Ovary (tissue), 7 donors: ENCODE measurements at regions not wholly inside any gene's neighbourhood (a gene's known extent, or its start where the extent isn't known, plus 50 kb on each side); places are given as distances from the start of the nearest gene placed in this dataset.

Source experiments
- DNase-seq, 5 donors: peaks; one replicate each; pipeline ENCODE4 v3.0.0-alpha.2; 2019 to 2020
- H3K27ac ChIP-seq, 2 donors: fragments of 200-600 bp; one replicate each; pipeline versions ENCODE4 v1.5.1 to v1.8.0; 2019 to 2022
- H3K27me3 ChIP-seq: fragments of 200-600 bp; one replicate; pipeline ENCODE4 v1.8.0; 2022
- H3K36me3 ChIP-seq: fragments of 200-600 bp; sonication (generic); one replicate; pipeline ENCODE4 v1.5.1; 2019
- H3K4me1 ChIP-seq: one replicate; pipeline ENCODE4 v1.8.1; 2013; ENCODE audit warnings: mild to moderate bottlenecking, moderate library complexity; ENCODE audit not compliant: insufficient read depth
- H3K4me3 ChIP-seq: fragments of 200-600 bp; sonication (generic); one replicate; pipeline ENCODE4 v1.5.1; 2017
- H3K9me3 ChIP-seq, 2 donors: fragments of 200-600 bp in 1 of 2; sonication (generic) in 1 of 2; one replicate each; pipeline versions ENCODE4 v1.5.1 to v1.8.1; 2013 to 2019; ENCODE audit warnings: mild to moderate bottlenecking in 1 of 2, moderate library complexity in 1 of 2
- EP300 ChIP-seq: sonication (generic); formaldehyde crosslinking; IDR thresholded peaks from one replicate; pipeline ENCODE4 v1.6.1; 2017; ENCODE audit warnings: antibody characterized with exemption
- POLR2A ChIP-seq: fragments of 450-650 bp; IDR thresholded peaks from one replicate; pipeline ENCODE4 v1.6.1; 2017; ENCODE audit warnings: antibody characterized with exemption, mild to moderate bottlenecking, moderate library complexity
- WGBS, 3 donors: extraction: QIAGEN DNeasy Blood & Tissue Kit in 1 of 3; methylation state at CpG; one replicate each; pipeline versions ENCODE4 v1.1.5 to v1.1.7; 2013 to 2017; 5-methylcytosine and 5-hydroxymethylcytosine counted together
- intact Hi-C, 4 donors: fragments of 100-400 bp; cut with DNase I; formaldehyde crosslinking; loops; one replicate each; pipeline versions ENCODE4 v1.11.0 to v1.15.1; 2022 to 2023
- TF ChIP-seq, protein P1 (sequence below), 3 donors: fragments of 450-650 bp in 2 of 3; fragments of 200-600 bp in 1 of 3; IDR thresholded peaks; one replicate each; pipeline versions ENCODE4 v1.5.1 to v1.8.0; 2016 to 2022; ENCODE audit warnings: antibody characterized with exemption in 3 of 3, mild to moderate bottlenecking in 1 of 3
- donor health status: DM: no; HTN: no; CAD: no; lungs with moderate emphysema.
- donor health status: DM: no; HTN: no; CAD: no.
- donor health status: Bipolar disorder and iron deficiency.
- donor health status: DM: no; HTN: no; CAD: no.
- donor health status: DM: yes; HTN: yes; CAD: no.

DNA sequence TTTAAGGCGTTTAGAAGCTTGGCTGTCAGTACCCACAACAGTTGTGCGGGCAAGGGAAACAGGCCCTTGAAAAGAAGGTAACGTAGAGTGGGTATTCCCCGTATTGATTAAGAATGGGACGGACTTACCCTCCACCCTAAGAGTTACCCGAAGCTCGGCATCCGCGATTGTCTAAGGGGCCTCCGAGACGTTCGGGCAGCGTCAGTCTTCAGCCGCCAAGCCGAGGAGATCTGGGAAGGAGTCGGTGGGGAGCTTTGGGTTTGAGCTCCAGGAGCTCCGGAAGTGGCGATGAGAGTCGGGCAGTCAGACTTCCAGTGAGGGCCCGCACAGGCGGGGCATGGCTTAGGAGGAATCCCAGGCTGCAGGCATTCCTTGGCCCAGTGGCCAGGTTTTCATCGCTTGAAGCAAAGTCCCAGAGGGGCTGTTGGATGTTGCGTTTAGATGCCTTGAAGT is 748.2 kb upstream of the ADGRB3 start:
- H3K9me3 ChIP-seq, result no peaks in the 10 kb centered on the region
- no peaks in the 10 kb centered on the region for H3K4me1 ChIP-seq
- TF ChIP-seq, protein P1, sequence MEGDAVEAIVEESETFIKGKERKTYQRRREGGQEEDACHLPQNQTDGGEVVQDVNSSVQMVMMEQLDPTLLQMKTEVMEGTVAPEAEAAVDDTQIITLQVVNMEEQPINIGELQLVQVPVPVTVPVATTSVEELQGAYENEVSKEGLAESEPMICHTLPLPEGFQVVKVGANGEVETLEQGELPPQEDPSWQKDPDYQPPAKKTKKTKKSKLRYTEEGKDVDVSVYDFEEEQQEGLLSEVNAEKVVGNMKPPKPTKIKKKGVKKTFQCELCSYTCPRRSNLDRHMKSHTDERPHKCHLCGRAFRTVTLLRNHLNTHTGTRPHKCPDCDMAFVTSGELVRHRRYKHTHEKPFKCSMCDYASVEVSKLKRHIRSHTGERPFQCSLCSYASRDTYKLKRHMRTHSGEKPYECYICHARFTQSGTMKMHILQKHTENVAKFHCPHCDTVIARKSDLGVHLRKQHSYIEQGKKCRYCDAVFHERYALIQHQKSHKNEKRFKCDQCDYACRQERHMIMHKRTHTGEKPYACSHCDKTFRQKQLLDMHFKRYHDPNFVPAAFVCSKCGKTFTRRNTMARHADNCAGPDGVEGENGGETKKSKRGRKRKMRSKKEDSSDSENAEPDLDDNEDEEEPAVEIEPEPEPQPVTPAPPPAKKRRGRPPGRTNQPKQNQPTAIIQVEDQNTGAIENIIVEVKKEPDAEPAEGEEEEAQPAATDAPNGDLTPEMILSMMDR (IDR thresholded peaks at IDR 0.05), result no peak
- TF ChIP-seq EP300 (no peak), POLR2A (no peak)
- H3K27ac ChIP-seq, result no peak overlapping the region
- H3K36me3 ChIP-seq, result no peaks in the 10 kb centered on the region
- 94 to 96% (median 95%) methylated on average over 23 of the region's 23 CpGs for WGBS, 3 donors
- no peak for DNase-seq
- H3K27me3 ChIP-seq, result no peaks in the 10 kb centered on the region
- H3K4me3 ChIP-seq, result no peak overlapping the region
- intact Hi-C loops, result no loop called here

DNA sequence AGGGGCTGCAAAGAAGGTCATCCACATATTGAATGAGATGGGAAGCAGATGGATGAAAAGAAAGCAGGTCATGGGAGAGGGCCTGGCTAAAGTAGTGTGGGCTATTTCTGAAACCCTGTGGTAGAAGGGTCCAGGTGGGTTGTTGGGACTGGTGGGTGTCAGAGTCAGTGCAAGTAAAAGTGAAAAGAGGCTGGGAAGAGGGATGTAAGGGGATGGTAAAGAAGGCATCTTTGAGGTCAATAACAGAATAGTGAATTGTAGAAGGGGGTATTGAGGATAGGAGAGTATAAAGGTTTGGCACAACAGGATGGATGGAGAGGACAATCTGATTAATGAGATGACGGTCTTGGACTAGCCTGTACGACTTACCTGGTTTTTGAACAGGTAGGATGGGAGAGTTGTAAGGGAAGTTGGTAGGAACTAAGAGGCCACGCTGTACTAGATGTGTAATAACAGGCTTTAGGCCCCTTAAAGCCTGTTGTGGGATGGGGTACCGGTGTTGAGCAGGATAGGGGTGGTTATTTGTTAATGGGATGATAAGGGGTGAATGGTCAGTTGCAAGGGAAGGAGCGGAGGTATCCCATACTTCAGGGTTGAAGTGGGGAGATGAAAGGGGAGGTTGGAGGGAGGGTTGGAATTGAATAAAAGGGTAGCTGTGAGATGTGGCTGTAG is 748.9 kb upstream of the ADGRB3 start:
- H3K4me1 ChIP-seq, result no peaks in the 10 kb centered on the region
- WGBS, 3 donors, result 72 to 83% (median 83%) methylated on average over 5 of the region's 5 CpGs
- H3K9me3 ChIP-seq, result no peaks in the 10 kb centered on the region
- intact Hi-C loops, result no loop called here
- DNase-seq, result no peak
- H3K27ac ChIP-seq, result no peak overlapping the region
- TF ChIP-seq POLR2A, result no peak
- no peaks in the 10 kb centered on the region for H3K27me3 ChIP-seq
- H3K36me3 ChIP-seq, result no peaks in the 10 kb centered on the region
- no peak overlapping the region for H3K4me3 ChIP-seq

DNA sequence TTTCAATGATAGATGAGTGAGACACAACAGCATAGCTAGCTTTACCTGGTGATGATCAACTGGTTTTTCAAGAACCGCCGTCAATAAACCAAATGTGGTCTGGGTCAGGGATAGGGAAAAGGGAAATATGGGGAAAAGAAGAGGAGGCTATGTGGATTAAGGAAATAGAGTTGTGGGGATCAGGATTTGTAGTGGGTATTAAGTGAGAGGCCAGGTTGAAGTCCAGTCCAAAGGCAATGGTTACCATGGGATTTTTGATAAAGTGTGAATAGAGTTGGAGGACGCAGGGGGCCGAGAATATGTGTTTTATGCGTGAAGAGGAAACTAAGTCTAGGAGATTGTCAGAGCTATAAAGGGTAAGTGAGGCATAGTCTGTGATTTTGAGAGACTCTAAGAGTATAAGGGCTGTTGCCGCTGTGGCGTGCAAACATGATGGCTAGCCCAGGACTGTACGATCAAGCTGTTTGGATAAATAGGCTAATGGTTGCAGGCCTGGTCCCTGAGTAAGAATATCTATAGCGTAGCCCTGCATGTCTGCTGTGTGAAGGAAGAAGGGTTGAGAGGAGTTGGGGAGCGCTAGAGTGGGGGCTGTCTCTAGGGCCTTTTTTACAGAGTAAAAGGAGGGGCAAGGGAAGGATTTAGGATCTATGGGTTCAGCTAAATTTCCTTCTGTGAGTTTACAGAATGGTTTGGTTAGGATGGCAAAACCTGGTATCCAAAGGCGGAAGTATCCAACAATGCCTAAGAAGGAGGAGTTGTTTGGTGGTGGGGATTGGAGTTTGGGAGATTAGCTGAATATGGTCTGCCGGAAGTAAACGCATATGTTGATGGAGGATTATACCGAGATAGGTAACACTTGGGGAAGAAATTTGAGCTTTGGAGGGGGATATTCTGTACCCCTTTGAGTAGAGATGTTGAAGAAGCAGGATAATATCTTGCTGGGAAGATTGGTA is 749.7 kb upstream of the ADGRB3 start:
- no peaks in the 10 kb centered on the region for H3K4me1 ChIP-seq
- H3K27me3 ChIP-seq, result no peaks in the 10 kb centered on the region
- no peak for DNase-seq
- TF ChIP-seq, protein P1 (IDR thresholded peaks at IDR 0.05), result no peak
- no peak for TF ChIP-seq POLR2A
- TF ChIP-seq EP300, result no peak
- 89 to 94% (median 93%) methylated on average over 14 of the region's 14 CpGs for WGBS, 3 donors
- intact Hi-C loops, result no loop called here
- no peak overlapping the region for H3K4me3 ChIP-seq
- H3K36me3 ChIP-seq, result no peaks in the 10 kb centered on the region
- H3K9me3 ChIP-seq, result no peaks in the 10 kb centered on the region
- H3K27ac ChIP-seq, result no peak overlapping the region

DNA sequence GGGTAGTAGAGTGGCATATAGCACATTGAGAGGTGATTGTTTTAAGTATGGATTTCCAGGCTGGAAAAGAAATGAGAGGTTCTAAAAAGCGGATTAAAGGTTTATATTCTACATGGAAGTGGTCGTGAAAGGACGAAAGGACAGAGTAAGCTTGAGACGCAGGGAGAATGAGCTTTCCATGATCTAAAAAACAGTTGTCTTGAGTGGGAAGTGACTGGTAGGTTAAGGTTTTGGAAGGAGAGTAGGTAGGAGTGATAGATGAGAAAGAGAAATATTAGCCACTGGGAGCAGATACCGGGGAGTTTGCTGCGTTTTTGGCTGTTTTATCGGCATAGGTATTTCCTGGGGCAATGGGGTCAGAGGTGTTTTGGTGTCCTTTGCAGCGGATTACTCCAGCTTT is 750.6 kb upstream of the ADGRB3 start:
- H3K4me1 ChIP-seq, result no peaks in the 10 kb centered on the region
- no peaks in the 10 kb centered on the region for H3K27me3 ChIP-seq
- intact Hi-C loops, result no loop called here
- H3K4me3 ChIP-seq, result no peak overlapping the region
- H3K27ac ChIP-seq, result no peak overlapping the region
- no peak for DNase-seq
- no peaks in the 10 kb centered on the region for H3K9me3 ChIP-seq
- no peak for TF ChIP-seq EP300
- TF ChIP-seq, protein P1 (IDR thresholded peaks at IDR 0.05), result no peak
- no peak for TF ChIP-seq POLR2A
- H3K36me3 ChIP-seq, result no peaks in the 10 kb centered on the region
- WGBS, 3 donors, result 78 to 90% (median 80%) methylated on average over 8 of the region's 8 CpGs
